SH-SY5Y (cell line): ENCODE measurements at regions not wholly inside any gene's neighbourhood (a gene's known extent, or its start where the extent isn't known, plus 50 kb on each side); places are given as distances from the start of the nearest gene placed in this dataset.

ENCODE experiments used
- GATA2 ChIP-seq: IDR thresholded peaks from 2 replicates; pipeline ENCODE4 v1.6.1; 2011; ENCODE audit warnings: mild to moderate bottlenecking, low read depth, low read length
- GATA3 ChIP-seq: IDR thresholded peaks from 2 replicates; pipeline ENCODE4 v1.6.1; 2011; ENCODE audit warnings: low read depth, mild to moderate bottlenecking, low read length, moderate library complexity

DNA sequence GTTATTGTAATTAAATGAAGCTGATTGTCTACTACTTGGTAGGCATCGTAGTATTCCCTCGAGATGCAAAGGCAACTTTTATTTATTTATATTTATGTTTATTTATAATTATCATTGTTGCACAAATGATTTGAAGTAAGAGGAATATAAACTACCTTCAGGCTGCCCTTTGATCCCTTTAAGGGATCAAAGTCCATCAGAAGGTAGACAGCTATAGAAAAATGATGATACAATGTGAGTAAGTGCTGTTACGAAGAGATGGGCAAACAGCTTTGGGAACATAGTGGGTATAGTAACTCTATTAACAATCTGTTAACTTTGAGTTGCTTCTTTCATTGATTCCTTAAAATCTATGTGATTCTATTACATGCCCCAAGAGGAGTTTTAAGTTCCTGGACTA, 512.8 kb upstream of the CITED2 start:
- TF ChIP-seq GATA3 (no peak), GATA2 (no peak)
